ENCODE measurements at regions not wholly inside any gene's neighbourhood (a gene's known extent, or its start where the extent isn't known, plus 50 kb on each side); places are given as distances from the start of the nearest gene placed in this dataset.

- Histone ChIP-seq H2BK120ac (ENCODE audit: low read depth, low read length, poor library complexity, severe bottlenecking) (no peak overlapping the region), H3K9ac (ENCODE audit: extremely low read depth, insufficient read length, low read length) (no peak overlapping the region), H3K4me1 (ENCODE audit: insufficient read depth, low read length) (no peaks in the 10 kb centered on the region), H2AFZ (ENCODE audit: low read length) (no peak overlapping the region), H4K91ac (ENCODE audit: insufficient read length, low read depth, low read length) (no peak overlapping the region), H3K23me2 (ENCODE audit: insufficient read length, low read depth, low read length, poor library complexity, severe bottlenecking) (no peaks in the 10 kb centered on the region), H3K18ac (ENCODE audit: insufficient read length, low read depth, low read length) (no peak overlapping the region), H3K56ac (ENCODE audit: insufficient read length, low read depth, low read length) (no peak overlapping the region), H3K4me2 (ENCODE audit: insufficient read depth, insufficient read length, low read length) (no peak overlapping the region), H3K9me3 (ENCODE audit: control insufficient read depth, low read depth, low read length) (peaks cover 18% of the 10 kb centered on the region), H3K27ac (ENCODE audit: insufficient read length, low read depth, low read length) (no peak overlapping the region), H4K8ac (replicated peaks; ENCODE audit: insufficient read length, low read depth, low read length) (no peak overlapping the region), H4K5ac (ENCODE audit: insufficient read length, low read depth, low read length) (no peak overlapping the region), H3K79me1 (ENCODE audit: insufficient read depth, low read depth, low read length, poor library complexity, severe bottlenecking) (no peaks in the 10 kb centered on the region), H3K27me3 (ENCODE audit: insufficient read depth, low read length) (no peaks in the 10 kb centered on the region), H3K79me2 (ENCODE audit: insufficient read depth, low read length) (no peaks in the 10 kb centered on the region), H2BK15ac (ENCODE audit: low read depth, low read length) (no peak overlapping the region), H3K23ac (ENCODE audit: insufficient read length, low read depth, low read length) (no peak overlapping the region), H3K14ac (ENCODE audit: insufficient read depth, low read length) (peak overlapping the region; percentile 40; the same call in 1 of the 2 replicates), H2BK12ac (ENCODE audit: insufficient read length, low read depth, low read length) (no peak overlapping the region), H3K4ac (ENCODE audit: low read depth, low read length) (no peak overlapping the region), H4K20me1 (ENCODE audit: control insufficient read depth, insufficient read depth, insufficient read length) (no peaks in the 10 kb centered on the region), H2AK5ac (ENCODE audit: insufficient read length, low read length) (no peak overlapping the region), H2BK5ac (ENCODE audit: insufficient read length, low read length) (no peak overlapping the region), H3T11ph (ENCODE audit: low read length) (no peak overlapping the region), H2BK20ac (ENCODE audit: low read depth, low read length, poor library complexity, severe bottlenecking) (no peak overlapping the region)
- H3K4me1 Mint-ChIP-seq = peaks cover 5 to 11% of the 10 kb centered on the region in 2 experiments
- H3K9me3 Mint-ChIP-seq = peaks cover 39 to 67% of the 10 kb centered on the region in 2 experiments
- peak overlapping the region; percentile 25 to 62 (median 47); a peak in 2 of 7 replicates for H3K27ac Mint-ChIP-seq
- DNase-seq = no peak
- peaks cover 39 to 63% (median 57%) of the 10 kb centered on the region in 3 experiments for H3K36me3 Mint-ChIP-seq (ENCODE audit: insufficient read depth in 1 of 3, low read depth in 3 of 3)
- TF ChIP-seq CTCF (conservative IDR thresholded peaks at IDR 0.05) = no peak
- no CpG with 5 or more reads among the region's 2 CpGs for WGBS (ENCODE audit: extremely low coverage, insufficient read length, low lambda C conversion rate)
- H3K27me3 Mint-ChIP-seq (ENCODE audit: low read depth) = no peaks in the 10 kb centered on the region; the same call in 1 of the 2 replicates
- no peak overlapping the region for H3K4me3 Mint-ChIP-seq
Observed at GRCh38 chr3:110666495-110666894, 405.1 kb upstream of the NECTIN3 start.

Data from H9 (cell line).